ENCODE measurements at regions not wholly inside any gene's neighbourhood (a gene's known extent, or its start where the extent isn't known, plus 50 kb on each side); places are given as distances from the start of the nearest gene placed in this dataset.

- Histone ChIP-seq H3K9me3 (no peaks in the 10 kb centered on the region), H3K4me1 (peaks cover 14% of the 10 kb centered on the region), H3K36me3 (replicated peaks) (no peaks in the 10 kb centered on the region), H3K4me3 (peak overlapping the region; percentile 46), H3K27me3 (ENCODE audit: low read depth) (no peaks in the 10 kb centered on the region)
- in situ Hi-C loops (cut with MboI; ENCODE audit: low sequenced_read_pairs), result no loop called here
- no peak for DNase-seq (ENCODE audit: low spot score in 2 of 2)
These were observed 50.5 kb upstream of the ATF3 start for GRCh38 chr1:212557739-212558692.

- H3K27me3 ChIP-seq (ENCODE audit: low read depth), result no peaks in the 10 kb centered on the region
- DNase-seq (ENCODE audit: low spot score in 2 of 2), result peak; percentile 79 to 92
These were observed 49.7 kb upstream of the ATF3 start for GRCh38 chr1:212558693-212559480.

More at GRCh38 chr1:212558693-212559480, 49.7 kb upstream of the ATF3 start:
- H3K9me3 ChIP-seq, result no peaks in the 10 kb centered on the region
- peak overlapping the region; percentile 46 for H3K4me3 ChIP-seq
- H3K36me3 ChIP-seq (replicated peaks), result no peaks in the 10 kb centered on the region
- peaks cover 14% of the 10 kb centered on the region for H3K4me1 ChIP-seq
- in situ Hi-C loops (cut with MboI; ENCODE audit: low sequenced_read_pairs), result no loop called here
